Activated T-helper 1 cell treated with anti-CD3 and anti-CD28 coated beads, Interleukin-12 subunit alpha, Interleukin-12 subunit beta, Interleukin-2, Interleukin-4 antibody, amounts not matched to agents 30 ng/mL and 10 ng/mL and 1 ng/mL, durations not matched to agents 14 hours and 24 hours and 36 hours (primary cell): ENCODE measurements at regions not wholly inside any gene's neighbourhood (a gene's known extent, or its start where the extent isn't known, plus 50 kb on each side); places are given as distances from the start of the nearest gene placed in this dataset.
"Not testable (repeated sequence)": the region's sequence is repeated elsewhere in the genome, so short reads cannot be mapped to it uniquely, and the experiment has no call there.

ENCODE experiments used
- DNase-seq: peaks from one replicate; pipeline ENCODE4 v3.0.0; 2021; ENCODE audit warnings: low spot score
- H3K27ac Mint-ChIP-seq: one replicate; pipeline ENCODE4 v1.8.0; 2021; ENCODE audit warnings: mild to moderate bottlenecking, mixed read lengths
- H3K27me3 Mint-ChIP-seq: one replicate; pipeline ENCODE4 v1.8.0; 2022; ENCODE audit warnings: mild to moderate bottlenecking, moderate library complexity, mixed read lengths; ENCODE audit not compliant: insufficient read depth
- H3K36me3 Mint-ChIP-seq: one replicate; pipeline ENCODE4 v1.8.0; 2021; ENCODE audit warnings: low read depth, mixed read lengths
- H3K4me1 Mint-ChIP-seq: one replicate; pipeline ENCODE4 v1.8.0; 2021; ENCODE audit warnings: low read depth, mixed read lengths
- H3K4me3 Mint-ChIP-seq: one replicate; pipeline ENCODE4 v1.8.0; 2021; ENCODE audit warnings: mild to moderate bottlenecking, moderate library complexity, mixed read lengths
- H3K9me3 Mint-ChIP-seq: one replicate; pipeline ENCODE4 v1.8.0; 2021; ENCODE audit warnings: mixed read lengths
- intact Hi-C: fragments of 100-400 bp; cut with micrococcal nuclease; formaldehyde crosslinking; loops from one replicate; pipeline ENCODE4 v1.15.1; 2024

DNA sequence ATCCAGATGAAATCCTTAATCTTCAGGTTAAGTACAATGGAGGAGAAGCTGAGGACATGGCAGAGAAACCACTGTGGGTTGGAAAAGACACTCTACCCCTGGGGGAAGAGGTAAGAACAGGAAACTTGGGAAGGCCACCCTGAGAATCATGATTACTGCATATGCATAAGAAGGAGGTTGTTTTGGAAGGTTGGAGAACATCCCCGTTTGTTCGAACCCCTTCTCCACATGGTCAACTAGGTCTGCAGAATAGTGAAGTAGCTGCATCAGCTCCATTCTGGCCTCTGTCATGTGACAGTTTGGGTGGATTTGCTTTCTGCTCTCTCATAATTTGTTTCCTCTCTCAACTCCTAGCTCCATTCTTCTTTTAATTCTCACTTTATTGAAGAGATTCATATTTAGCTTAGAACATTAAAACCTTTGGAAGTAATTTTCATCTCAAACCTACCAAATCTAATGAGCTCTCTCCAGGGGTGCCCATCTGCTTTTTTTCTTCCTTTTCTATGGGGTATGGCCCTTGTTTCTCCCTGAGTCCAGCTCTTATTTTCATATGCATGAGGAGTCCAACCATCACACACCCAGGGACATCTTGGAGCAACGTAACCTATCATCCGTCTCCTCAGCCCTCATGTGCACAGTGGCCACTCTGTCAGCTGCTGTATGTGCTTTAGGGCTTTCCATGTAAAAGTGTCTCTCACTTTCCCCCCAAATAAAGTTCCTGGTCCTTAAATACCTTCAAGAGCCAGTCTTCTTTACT is 820.3 kb downstream of the TMEM121 start:
- intact Hi-C loops, result no loop called here
- H3K36me3 Mint-ChIP-seq, result no peaks in the 10 kb centered on the region
- H3K27me3 Mint-ChIP-seq, result peaks cover 43% of the 10 kb centered on the region
- no peaks in the 10 kb centered on the region for H3K4me1 Mint-ChIP-seq
- no peaks in the 10 kb centered on the region for H3K9me3 Mint-ChIP-seq
- DNase-seq, result no peak
- no peak overlapping the region for H3K4me3 Mint-ChIP-seq
- no peak overlapping the region for H3K27ac Mint-ChIP-seq

DNA sequence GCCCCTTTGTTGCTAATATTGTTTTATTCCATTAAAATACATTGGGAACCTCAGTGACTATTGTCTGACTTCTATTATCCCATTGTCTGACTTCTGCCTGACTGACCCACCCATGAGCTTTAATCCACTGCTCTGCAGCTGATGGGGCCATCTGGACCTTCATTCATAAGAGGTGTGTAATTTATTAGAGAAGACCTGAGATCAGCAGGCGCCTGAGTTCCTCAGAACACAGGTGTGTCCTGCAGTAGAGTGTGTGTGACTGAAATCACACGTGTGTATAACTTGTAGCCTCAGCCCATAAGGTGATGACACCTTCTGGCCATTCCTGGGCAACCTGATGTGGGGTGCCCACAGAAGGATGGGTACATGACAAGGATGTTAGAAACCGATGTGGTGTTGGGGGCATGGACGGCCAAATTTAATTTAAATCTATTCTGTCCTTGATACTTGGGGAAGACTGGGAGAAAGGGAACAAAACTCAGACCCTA is 821.0 kb downstream of the TMEM121 start:
- Mint-ChIP-seq H3K36me3 (no peaks in the 10 kb centered on the region), H3K4me3 (no peak overlapping the region), H3K4me1 (no peaks in the 10 kb centered on the region), H3K27me3 (peaks cover 48% of the 10 kb centered on the region), H3K9me3 (no peaks in the 10 kb centered on the region), H3K27ac (no peak overlapping the region)
- intact Hi-C loops, result no loop called here
- no peak for DNase-seq

DNA sequence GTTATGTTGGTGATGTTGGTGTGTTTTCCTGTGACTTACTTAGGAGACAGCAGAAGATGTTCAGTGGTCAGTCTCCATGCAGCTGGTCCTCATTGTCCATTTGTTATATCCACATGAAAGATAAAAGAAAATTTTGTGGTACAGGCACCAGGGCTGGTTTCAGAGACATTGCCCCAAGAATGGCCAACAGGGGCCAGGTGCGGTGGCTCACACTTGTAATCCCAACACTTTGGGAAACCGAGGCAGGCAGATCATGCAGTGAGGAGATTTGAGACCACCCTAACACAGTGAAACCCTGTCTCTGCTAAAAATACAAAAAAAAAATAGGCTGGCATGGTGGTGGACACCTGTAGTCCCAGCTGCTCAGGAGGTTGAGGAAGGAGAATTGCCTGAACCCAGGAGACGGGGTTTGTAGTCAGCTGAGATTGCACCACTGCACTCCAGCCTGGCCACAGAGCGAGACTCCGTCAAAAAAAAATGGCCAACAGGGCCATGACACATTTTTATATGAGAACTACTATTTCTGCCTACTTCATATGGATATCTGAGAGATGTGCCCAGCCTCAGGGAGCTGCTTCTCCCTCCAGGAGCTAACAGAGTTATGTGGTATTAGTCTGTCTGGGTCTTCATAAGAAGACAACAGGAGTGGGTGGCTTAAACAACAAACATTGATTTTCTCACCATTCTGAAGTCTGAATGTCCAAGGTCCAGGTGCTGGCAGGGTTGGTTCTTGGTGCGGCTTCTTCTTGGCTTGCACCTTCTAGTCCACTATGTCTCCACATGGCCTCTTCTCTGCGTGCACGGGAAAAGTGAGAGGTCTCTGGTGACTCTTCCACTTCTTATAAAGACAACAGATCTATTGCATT is 821.7 kb downstream of the TMEM121 start:
- intact Hi-C loops, result no loop called here
- H3K27ac Mint-ChIP-seq, result no peak overlapping the region
- peaks cover 48% of the 10 kb centered on the region for H3K27me3 Mint-ChIP-seq
- no peaks in the 10 kb centered on the region for H3K9me3 Mint-ChIP-seq
- no peaks in the 10 kb centered on the region for H3K36me3 Mint-ChIP-seq
- no peak for DNase-seq
- no peak overlapping the region for H3K4me3 Mint-ChIP-seq
- no peaks in the 10 kb centered on the region for H3K4me1 Mint-ChIP-seq

DNA sequence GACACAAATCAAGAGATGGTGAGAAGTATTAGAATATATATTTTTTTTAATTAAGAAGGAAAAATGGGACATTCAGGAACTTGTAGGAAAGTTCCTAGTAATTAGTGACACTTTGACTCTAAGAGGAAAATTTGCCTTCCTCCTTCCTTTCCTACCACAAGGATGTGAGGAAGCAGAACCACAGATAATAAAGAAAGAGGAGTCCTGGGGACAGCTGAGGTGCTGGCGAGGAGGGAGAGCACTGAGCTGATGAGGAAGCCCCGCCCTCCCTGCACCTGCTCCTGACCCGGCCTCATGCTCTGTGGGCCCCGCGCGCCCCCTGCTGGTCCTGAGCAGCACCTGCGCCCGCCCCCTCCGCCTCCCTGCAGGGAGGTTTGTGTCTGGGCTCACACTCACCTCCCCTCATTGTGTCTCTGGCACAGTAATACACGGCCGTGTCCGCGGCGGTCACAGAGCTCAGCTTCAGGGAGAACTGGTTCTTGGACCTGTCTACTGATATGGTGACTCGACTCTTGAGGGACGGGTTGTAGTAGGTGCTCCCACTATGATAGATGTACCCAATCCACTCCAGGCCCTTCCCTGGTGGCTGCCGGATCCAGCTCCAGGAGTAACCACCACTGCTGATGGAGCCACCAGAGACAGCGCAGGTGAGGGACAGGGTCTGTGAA is 822.6 kb downstream of the TMEM121 start:
- H3K36me3 Mint-ChIP-seq, H3K4me3 Mint-ChIP-seq, H3K4me1 Mint-ChIP-seq, intact Hi-C loops, H3K9me3 Mint-ChIP-seq, H3K27ac Mint-ChIP-seq: not testable (repeated sequence)
- peak; percentile 83 for DNase-seq
- peaks cover 45% of the 10 kb centered on the region for H3K27me3 Mint-ChIP-seq

DNA sequence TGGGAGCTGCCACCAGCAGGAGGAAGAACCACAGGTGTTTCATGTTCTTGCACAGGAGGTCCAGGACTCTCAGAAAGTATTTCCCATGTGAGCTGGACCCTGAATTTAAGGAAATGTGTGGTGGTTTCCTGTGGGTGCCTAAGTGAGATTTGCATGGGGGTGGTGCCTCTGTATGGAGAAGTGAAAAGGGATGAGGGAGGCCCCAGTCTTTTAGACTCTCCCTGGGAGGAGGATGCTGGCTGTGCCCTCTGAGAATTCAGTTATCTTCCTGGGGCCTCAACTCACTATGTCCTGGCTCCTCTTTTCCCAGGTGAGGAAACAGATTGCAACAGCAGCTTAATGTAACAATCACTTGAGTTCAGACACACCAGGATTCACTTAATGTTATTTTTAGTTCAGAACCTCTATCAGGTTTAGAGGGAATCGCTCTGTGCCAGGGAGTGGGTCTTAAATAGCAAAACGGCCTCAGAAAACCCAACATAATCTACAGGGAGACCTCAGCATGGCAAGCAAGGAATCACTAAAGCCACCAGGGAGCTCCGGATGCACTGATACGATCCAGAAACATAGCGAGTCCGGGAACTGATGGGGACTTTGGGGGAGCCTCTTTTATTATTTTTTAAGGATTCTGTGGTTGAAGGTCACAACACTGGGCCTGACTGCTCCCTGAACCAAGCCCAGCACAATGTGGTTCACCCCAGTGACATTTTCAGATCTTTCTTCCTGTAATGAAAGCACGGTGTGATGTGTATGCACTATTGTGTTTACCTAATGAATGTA is 823.5 kb downstream of the TMEM121 start:
- DNase-seq, H3K4me3 Mint-ChIP-seq, H3K27ac Mint-ChIP-seq, intact Hi-C loops, H3K36me3 Mint-ChIP-seq, H3K9me3 Mint-ChIP-seq, H3K4me1 Mint-ChIP-seq: not testable (repeated sequence)
- peaks cover 45% of the 10 kb centered on the region for H3K27me3 Mint-ChIP-seq

DNA sequence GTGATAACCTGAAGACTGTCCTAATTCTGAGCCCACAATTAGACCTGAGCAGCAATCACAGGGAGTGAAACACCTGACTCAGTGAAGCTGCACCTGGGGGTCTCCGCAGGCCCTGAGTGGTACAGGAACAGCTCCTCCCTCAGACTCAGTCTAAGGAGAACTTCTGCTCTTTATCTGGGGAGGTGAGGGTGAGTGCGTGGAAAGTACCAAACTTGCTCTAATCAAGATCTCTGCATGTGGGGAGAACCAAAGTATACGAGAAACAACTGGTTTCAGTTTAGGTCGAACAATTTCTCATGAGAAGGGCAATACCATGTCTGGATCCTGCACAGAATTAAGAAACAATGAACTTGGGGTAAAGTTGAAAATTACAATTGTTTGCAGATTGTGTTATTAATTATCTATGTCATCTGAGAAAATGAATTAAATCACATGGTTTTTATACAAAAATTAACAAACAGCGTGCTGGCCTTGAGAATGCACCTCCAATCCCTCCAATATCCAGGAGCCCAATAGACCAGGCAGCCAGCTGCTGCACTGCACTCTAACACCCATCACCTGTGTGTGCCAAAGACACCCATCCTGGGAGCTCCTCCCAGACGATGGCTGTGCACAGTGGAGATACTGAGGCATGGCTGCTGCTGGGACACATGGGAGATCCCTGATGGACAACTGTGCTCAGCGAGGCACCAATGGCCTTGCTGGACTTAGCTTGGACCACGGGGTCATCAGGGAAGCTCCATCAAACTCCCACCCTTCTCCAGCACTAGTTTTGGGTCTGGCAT is 828.8 kb downstream of the TMEM121 start:
- not testable (repeated sequence) for H3K9me3 Mint-ChIP-seq, H3K4me1 Mint-ChIP-seq, H3K36me3 Mint-ChIP-seq, H3K27ac Mint-ChIP-seq, H3K4me3 Mint-ChIP-seq, DNase-seq
- intact Hi-C loops, result loop anchor here (1.0 kb wide), 1 partner anchor 26 kb away; no protein-coding TSS in a partner anchor
- H3K27me3 Mint-ChIP-seq, result peaks cover 39% of the 10 kb centered on the region

DNA sequence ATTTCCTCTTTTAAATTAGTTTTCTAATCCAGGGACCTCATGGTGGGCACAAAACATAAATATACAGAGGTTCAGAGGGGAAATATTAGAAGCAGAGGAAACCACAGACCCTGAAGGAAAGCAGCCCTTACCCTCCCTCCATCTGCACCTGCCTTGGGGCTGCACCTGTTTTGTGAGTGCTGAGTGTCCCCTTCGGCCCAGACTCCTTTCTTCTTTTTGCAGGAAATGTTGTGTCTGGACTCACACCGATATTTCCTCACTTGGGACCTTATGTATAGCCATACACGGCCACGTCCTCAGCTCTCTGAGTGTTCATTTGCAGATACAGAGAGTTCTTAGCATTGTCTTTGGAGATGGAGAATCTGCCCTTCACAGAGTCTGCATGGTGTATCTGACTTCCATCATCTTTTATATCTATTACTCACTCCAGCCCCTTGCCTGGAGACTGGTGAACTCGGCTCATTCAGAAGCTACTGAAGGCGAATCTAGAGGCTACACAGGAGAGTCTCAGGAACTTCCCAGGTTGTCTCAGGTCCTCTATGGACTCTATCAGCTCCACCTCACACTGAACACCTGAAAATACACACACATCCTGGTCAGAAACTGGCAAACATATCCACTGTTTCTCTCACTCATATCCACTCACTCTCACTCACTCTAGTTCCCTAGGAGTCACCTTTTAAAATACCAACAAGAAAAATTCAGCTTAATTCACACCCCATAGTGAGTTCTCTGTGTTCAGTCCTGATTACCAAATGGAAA is 829.7 kb downstream of the TMEM121 start:
- not testable (repeated sequence) for DNase-seq, H3K9me3 Mint-ChIP-seq, H3K36me3 Mint-ChIP-seq, H3K27ac Mint-ChIP-seq, H3K4me1 Mint-ChIP-seq, H3K4me3 Mint-ChIP-seq
- intact Hi-C loops, result loop anchor here (1.0 kb wide), 1 partner anchor 27 kb away; no protein-coding TSS in a partner anchor
- peaks cover 38% of the 10 kb centered on the region for H3K27me3 Mint-ChIP-seq

DNA sequence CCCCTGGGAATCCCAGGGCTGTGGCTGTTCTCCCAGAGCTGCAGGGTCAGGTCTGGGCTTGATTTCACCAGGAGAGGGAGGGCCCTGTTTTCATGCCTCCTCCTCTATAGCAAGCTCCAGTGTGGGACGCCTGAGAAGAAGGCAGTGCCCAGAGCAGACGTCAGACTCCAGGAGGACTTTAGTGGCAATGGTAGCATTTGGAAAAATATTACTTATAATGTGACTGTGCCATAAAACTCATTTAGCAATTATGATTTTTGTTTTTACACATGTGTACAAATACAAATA is 830.2 kb downstream of the TMEM121 start:
- intact Hi-C loops, H3K9me3 Mint-ChIP-seq, H3K27ac Mint-ChIP-seq: not testable (repeated sequence)

DNA sequence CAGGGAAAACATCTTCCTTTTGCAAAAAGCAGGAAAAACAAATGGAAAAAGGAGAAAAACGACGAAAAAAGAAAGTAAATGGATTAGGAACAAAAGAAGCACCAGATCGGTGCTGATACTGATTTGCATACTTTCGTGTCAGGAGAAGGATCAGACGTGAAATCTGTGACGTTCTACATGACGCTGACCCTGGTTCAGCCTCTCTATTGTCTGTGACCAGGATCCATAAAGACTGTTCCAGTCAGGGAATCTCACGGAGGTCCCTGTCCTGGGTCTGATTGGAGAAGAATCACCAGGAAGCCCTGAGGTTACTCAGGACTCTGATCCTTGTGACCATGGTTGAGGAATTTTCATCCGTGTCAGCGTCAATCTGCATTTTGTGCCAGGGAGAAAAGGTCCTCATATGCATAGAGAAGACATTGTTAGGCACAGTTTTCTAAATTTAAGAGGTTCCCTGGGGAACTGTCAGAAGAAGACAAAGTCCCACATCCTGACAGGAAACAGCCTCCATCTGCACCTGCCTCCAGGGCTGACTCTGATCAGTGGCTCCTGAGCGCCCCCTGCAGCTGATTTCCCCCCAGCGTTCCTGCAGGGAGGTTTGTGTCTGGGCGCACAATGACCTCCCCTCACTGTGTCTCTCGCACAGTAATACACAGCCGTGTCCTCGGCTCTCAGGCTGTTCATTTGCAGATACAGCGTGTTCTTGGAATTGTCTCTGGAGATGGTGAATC is 832.9 kb downstream of the TMEM121 start:
- intact Hi-C loops, H3K4me3 Mint-ChIP-seq, H3K4me1 Mint-ChIP-seq, H3K27ac Mint-ChIP-seq, H3K9me3 Mint-ChIP-seq, H3K36me3 Mint-ChIP-seq: not testable (repeated sequence)
- peaks cover 27% of the 10 kb centered on the region for H3K27me3 Mint-ChIP-seq
- DNase-seq, result peak; percentile 31

More for the DNA sequence above, 830.2 kb downstream of the TMEM121 start:
- H3K36me3 Mint-ChIP-seq, H3K4me1 Mint-ChIP-seq, DNase-seq, H3K4me3 Mint-ChIP-seq: not testable (repeated sequence)
- H3K27me3 Mint-ChIP-seq, result peaks cover 36% of the 10 kb centered on the region

DNA sequence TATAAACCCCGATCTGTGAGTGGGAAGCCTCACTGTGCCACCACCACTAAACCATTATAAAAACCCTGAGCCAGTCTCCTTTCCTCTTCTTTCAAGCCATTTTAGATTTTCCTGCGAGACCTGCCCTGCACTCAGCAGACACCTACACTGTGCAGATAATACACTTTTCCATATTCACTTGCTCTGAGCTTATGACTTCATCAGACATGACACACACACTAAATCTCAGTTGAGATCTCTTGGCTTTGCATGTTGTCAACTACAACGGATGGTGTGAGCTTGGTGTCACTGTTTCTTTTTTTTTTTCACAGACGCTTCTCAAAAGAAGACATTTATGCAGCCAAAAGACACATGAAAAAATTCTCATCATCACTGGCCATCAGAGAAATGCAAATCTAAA is 839.0 kb downstream of the TMEM121 start:
- DNase-seq, H3K4me1 Mint-ChIP-seq, H3K4me3 Mint-ChIP-seq, H3K36me3 Mint-ChIP-seq, intact Hi-C loops, H3K9me3 Mint-ChIP-seq, H3K27me3 Mint-ChIP-seq, H3K27ac Mint-ChIP-seq: not testable (repeated sequence)

DNA sequence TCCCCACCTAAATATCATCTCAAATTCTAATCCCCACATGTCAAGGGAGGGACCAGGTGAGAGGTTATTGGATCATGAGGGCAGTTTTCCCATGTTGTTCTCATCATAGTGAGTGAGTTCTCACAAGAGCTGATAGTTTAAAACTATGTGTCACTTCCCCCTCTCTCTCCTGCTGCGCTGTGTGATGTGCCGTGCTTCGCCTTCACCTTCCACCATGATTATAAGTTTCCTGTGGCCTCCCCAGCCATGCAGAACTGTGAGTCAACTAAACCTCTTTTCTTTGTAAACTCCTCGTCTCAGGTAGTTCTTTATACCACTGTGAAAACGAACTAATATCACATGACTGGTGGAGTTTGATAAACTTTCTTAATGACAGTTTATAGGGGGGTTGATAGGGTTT is 839.5 kb downstream of the TMEM121 start:
- H3K27ac Mint-ChIP-seq, H3K36me3 Mint-ChIP-seq, H3K4me3 Mint-ChIP-seq, intact Hi-C loops, H3K27me3 Mint-ChIP-seq, DNase-seq, H3K9me3 Mint-ChIP-seq, H3K4me1 Mint-ChIP-seq: not testable (repeated sequence)
